ENCODE measurements at regions not wholly inside any gene's neighbourhood (a gene's known extent, or its start where the extent isn't known, plus 50 kb on each side); places are given as distances from the start of the nearest gene placed in this dataset.

GRCh38 chr1:8238141-8239038 lies 79.5 kb upstream of the SLC45A1 start:
- POLR2A ChIA-PET (ENCODE audit: unreplicated experiment) = interaction anchor here (0.6 to 1.1 kb wide), 4 partner anchors 30 to 220 kb away, joined by 3 to 5 read pairs (median 4); no protein-coding TSS in a partner anchor
- CTCF ChIA-PET = interaction anchor here (0.6 to 0.8 kb wide), 4 partner anchors 49 to 205 kb away, joined by 3 to 15 read pairs (median 6); no protein-coding TSS in a partner anchor
- H3K27ac ChIP-seq (ENCODE audit: low read length) = peak overlapping the region; percentile 86
- intact Hi-C loops (cut with micrococcal nuclease) = loop anchor here (1.0 to 2.0 kb wide), 6 partner anchors 21 to 210 kb away; no protein-coding TSS in a partner anchor
- H3K9ac ChIP-seq (ENCODE audit: low read length) = peak overlapping the region; percentile 65
- H4K20me1 ChIP-seq (ENCODE audit: low read length) = no peaks in the 10 kb centered on the region
- H2AFZ ChIP-seq (ENCODE audit: low read length) = peak overlapping the region; percentile 19; the same call in 1 of the 2 replicates
- ATAC-seq (peak; percentile 74), DNase-seq (peak; percentile 78)
- H3K4me2 ChIP-seq (ENCODE audit: low read length) = peak overlapping the region; percentile 63
- no peak for TF ChIP-seq CTCF (conservative IDR thresholded peaks at IDR 0.05; ENCODE audit: low read depth, low read length)
- no peak for TF ChIP-seq EZH2phosphoT487 (IDR thresholded peaks at IDR 0.05; ENCODE audit: borderline replicate concordance, low read length)
- TF ChIP-seq EZH2 (IDR thresholded peaks at IDR 0.05; ENCODE audit: low read length, unreplicated experiment) = no peak
- no peaks in the 10 kb centered on the region for H3F3A ChIP-seq (ENCODE audit: low read length, unreplicated experiment)
- no peaks in the 10 kb centered on the region for H3K79me2 ChIP-seq (ENCODE audit: low read length)
- H3K27me3 ChIP-seq (ENCODE audit: low read length) = no peaks in the 10 kb centered on the region
- H3K9me3 ChIP-seq (ENCODE audit: low read length) = no peaks in the 10 kb centered on the region
- no peaks in the 10 kb centered on the region for H3K36me3 ChIP-seq (ENCODE audit: low read depth, low read length)
- BruUV-seq (replicated peaks) = TSS peak; percentile 99
- peak overlapping the region; percentile 33; the same call in 1 of the 2 replicates for H3K4me3 ChIP-seq (ENCODE audit: low read length)
- peaks cover 29% of the 10 kb centered on the region for H3K4me1 ChIP-seq (ENCODE audit: insufficient read depth, low read length)
- no peaks in the 10 kb centered on the region for H3K9me2 ChIP-seq (replicated peaks; ENCODE audit: low read length)

GRCh38 chr1:8232036-8232757 lies 85.7 kb upstream of the SLC45A1 start:
- ChIA-PET POLR2A (ENCODE audit: unreplicated experiment) (no interaction called here), CTCF (no interaction called here)
- TF ChIP-seq EZH2phosphoT487 (IDR thresholded peaks at IDR 0.05; ENCODE audit: borderline replicate concordance, low read length) (no peak), CTCF (conservative IDR thresholded peaks at IDR 0.05; ENCODE audit: low read depth, low read length) (no peak), EZH2 (IDR thresholded peaks at IDR 0.05; ENCODE audit: low read length, unreplicated experiment) (no peak)
- H3K36me3 ChIP-seq (ENCODE audit: low read depth, low read length) = no peaks in the 10 kb centered on the region
- H3K4me2 ChIP-seq (ENCODE audit: low read length) = peak overlapping the region; percentile 42
- H3K27me3 ChIP-seq (ENCODE audit: low read length) = no peaks in the 10 kb centered on the region
- no peak overlapping the region for H3K4me3 ChIP-seq (ENCODE audit: low read length)
- H3K9ac ChIP-seq (ENCODE audit: low read length) = no peak overlapping the region; the same call in 1 of the 2 replicates
- H3K9me3 ChIP-seq (ENCODE audit: low read length) = no peaks in the 10 kb centered on the region
- H3K79me2 ChIP-seq (ENCODE audit: low read length) = no peaks in the 10 kb centered on the region
- intact Hi-C loops (cut with micrococcal nuclease) = no loop called here
- DNase-seq (peak; percentile 75), ATAC-seq (peak; percentile 80)
- no TSS peak for BruUV-seq (replicated peaks)
- H2AFZ ChIP-seq (ENCODE audit: low read length) = peak overlapping the region; percentile 68
- no peaks in the 10 kb centered on the region for H3K9me2 ChIP-seq (replicated peaks; ENCODE audit: low read length)
- no peaks in the 10 kb centered on the region for H4K20me1 ChIP-seq (ENCODE audit: low read length)
- peak overlapping the region; percentile 34 for H3K27ac ChIP-seq (ENCODE audit: low read length)
- H3K4me1 ChIP-seq (ENCODE audit: insufficient read depth, low read length) = peaks cover 13% of the 10 kb centered on the region
- no peaks in the 10 kb centered on the region for H3F3A ChIP-seq (ENCODE audit: low read length, unreplicated experiment)
